IMR-90 (cell line): ENCODE measurements at regions not wholly inside any gene's neighbourhood (a gene's known extent, or its start where the extent isn't known, plus 50 kb on each side); places are given as distances from the start of the nearest gene placed in this dataset.

Experiments
- ATAC-seq: fragments of 200-7000 bp; cut with Tn5 transposase; 2 replicates; pipeline ENCODE4 v1.9.1; 2020; ENCODE audit warnings: low read depth, mild to moderate bottlenecking, moderate library complexity
- BruUV-seq: library from RNA; stranded (reverse); fragments of 400-500 nt; replicated peaks from 2 replicates; lab custom pipeline; 2021; lab: Mats Ljungman, UMichigan
- CTCF ChIA-PET: fragments of 300-600 bp; formaldehyde crosslinking; extraction: SDS; loops from one replicate; lab custom pipeline; 2021; ENCODE audit warnings: antibody characterized with exemption; lab: Yijun Ruan, JAX
- POLR2A ChIA-PET: fragments of 300-600 bp; sonication (Branson Sonifier 250); formaldehyde crosslinking; loops from one replicate; lab custom pipeline; 2022; ENCODE audit warnings: antibody characterized with exemption; ENCODE audit not compliant: unreplicated experiment; lab: Charles Lee
- DNase-seq: peaks from one replicate; pipeline ENCODE4 v3.0.0; 2013
- H2AFZ ChIP-seq: replicated peaks from 2 replicates; pipeline ENCODE3; 2013; ENCODE audit warnings: low read length, mild to moderate bottlenecking; ENCODE audit not compliant: poor library complexity
- H2AK5ac ChIP-seq: 2 replicates; pipeline ENCODE4 v1.6.1; 2013; ENCODE audit warnings: low read depth, low read length, inconsistent platforms
- H2AK9ac ChIP-seq: replicated peaks from 2 replicates; pipeline ENCODE3; 2013; ENCODE audit warnings: mild to moderate bottlenecking, low read depth, low read length, moderate library complexity; ENCODE audit not compliant: poor library complexity
- H2BK120ac ChIP-seq: 2 replicates; pipeline ENCODE4 v1.6.1; 2013; ENCODE audit warnings: low read depth, low read length, inconsistent platforms
- H2BK15ac ChIP-seq: 3 replicates; pipeline ENCODE4 v1.6.1; 2013; ENCODE audit warnings: low read depth, low read length, inconsistent platforms
- H2BK20ac ChIP-seq: 2 replicates; pipeline ENCODE4 v1.6.1; 2013; ENCODE audit warnings: low read depth, mild to moderate bottlenecking, inconsistent platforms, low read length, moderate library complexity
- H2BK5ac ChIP-seq: 2 replicates; pipeline ENCODE4 v1.6.1; 2013; ENCODE audit warnings: mild to moderate bottlenecking, low read depth, low read length, inconsistent platforms; ENCODE audit not compliant: poor library complexity, severe bottlenecking
- H3K14ac ChIP-seq: replicated peaks from 2 replicates; pipeline ENCODE4 v1.6.1; 2013; ENCODE audit warnings: low read depth, low read length, inconsistent platforms
- H3K18ac ChIP-seq: 2 replicates; pipeline ENCODE4 v1.6.1; 2013; ENCODE audit warnings: low read depth, low read length, control low read depth
- H3K23ac ChIP-seq: 2 replicates; pipeline ENCODE4 v1.6.1; 2013; ENCODE audit warnings: low read depth, low read length, inconsistent platforms
- H3K27ac ChIP-seq: 2 replicates; pipeline ENCODE4 v1.5.1; 2013; ENCODE audit warnings: mild to moderate bottlenecking, control low read depth, low read length; ENCODE audit not compliant: insufficient read depth
- H3K27me3 ChIP-seq: 2 replicates; pipeline ENCODE4 v1.6.1; 2013; ENCODE audit warnings: low read length; ENCODE audit not compliant: control insufficient read depth, insufficient read depth
- H3K36me3 ChIP-seq: 2 replicates; pipeline ENCODE4 v1.6.1; 2013; ENCODE audit warnings: low read length, mixed read lengths; ENCODE audit not compliant: control insufficient read depth, insufficient read depth
- H3K4ac ChIP-seq: 2 replicates; pipeline ENCODE4 v1.6.1; 2013; ENCODE audit warnings: low read depth, low read length, inconsistent platforms
- H3K4me1 ChIP-seq: 2 replicates; pipeline ENCODE4 v1.6.1; 2013; ENCODE audit warnings: low read length, mixed read lengths; ENCODE audit not compliant: control insufficient read depth, insufficient read depth
- H3K4me2 ChIP-seq: 2 replicates; pipeline ENCODE4 v1.6.1; 2013; ENCODE audit warnings: low read depth, mild to moderate bottlenecking, control low read depth, low read length, moderate library complexity
- H3K4me3 ChIP-seq: 2 replicates; pipeline ENCODE4 v1.5.1; 2013; ENCODE audit warnings: low read depth, mild to moderate bottlenecking, control low read depth, low read length, moderate library complexity; ENCODE audit not compliant: insufficient read depth
- H3K56ac ChIP-seq: 2 replicates; pipeline ENCODE4 v1.6.1; 2013; ENCODE audit warnings: low read length, inconsistent platforms; ENCODE audit not compliant: insufficient read depth; ENCODE audit errors: extremely low read depth
- H3K79me1 ChIP-seq, 2 experiments: 2 replicates each; pipeline ENCODE4 v1.6.1; 2013; ENCODE audit warnings: low read length in 2 of 2, inconsistent platforms in 1 of 2, low read depth in 1 of 2
- H3K9ac ChIP-seq: 2 replicates; pipeline ENCODE4 v1.6.1; 2013; ENCODE audit warnings: low read depth, low read length, control low read depth
- H3K9me1 ChIP-seq: 2 replicates; pipeline ENCODE4 v1.6.1; 2013; ENCODE audit warnings: low read length, inconsistent platforms; ENCODE audit not compliant: insufficient read depth
- H3K9me3 ChIP-seq: 2 replicates; pipeline ENCODE4 v1.6.1; 2013; ENCODE audit warnings: low read length; ENCODE audit not compliant: control insufficient read depth, insufficient read depth
- H4K20me1 ChIP-seq: 2 replicates; pipeline ENCODE4 v1.6.1; 2013; ENCODE audit warnings: low read length, inconsistent platforms; ENCODE audit not compliant: insufficient read depth
- H4K5ac ChIP-seq: 2 replicates; pipeline ENCODE4 v1.6.1; 2013; ENCODE audit warnings: mild to moderate bottlenecking, low read depth, low read length, control low read depth
- H4K8ac ChIP-seq, 2 experiments: 2 replicates each; pipeline ENCODE4 v1.6.1; 2013; ENCODE audit warnings: low read depth in 2 of 2, low read length in 2 of 2, control low read depth in 1 of 2, inconsistent platforms in 1 of 2
- H4K91ac ChIP-seq: 2 replicates; pipeline ENCODE4 v1.6.1; 2013; ENCODE audit warnings: low read depth, low read length, inconsistent platforms; ENCODE audit not compliant: insufficient read depth
- CEBPB ChIP-seq: IDR thresholded peaks from 2 replicates; pipeline ENCODE4 v1.6.1; 2012; ENCODE audit warnings: low read depth, low read length, improper control_type of control experiment
- MAFK ChIP-seq: IDR thresholded peaks from 2 replicates; pipeline ENCODE4 v1.6.1; 2012; ENCODE audit warnings: low read depth, low read length, improper control_type of control experiment
- MAZ ChIP-seq: IDR thresholded peaks from 2 replicates; pipeline ENCODE4 v1.6.1; 2012; ENCODE audit warnings: low read depth, mild to moderate bottlenecking, low read length, improper control_type of control experiment, moderate library complexity, borderline replicate concordance
- RCOR1 ChIP-seq: IDR thresholded peaks from 2 replicates; pipeline ENCODE4 v1.6.1; 2012; ENCODE audit warnings: mild to moderate bottlenecking, low read length, improper control_type of control experiment; ENCODE audit not compliant: insufficient replicate concordance
- SMC3 ChIP-seq: fragments of 150-350 bp; IDR thresholded peaks from 2 replicates; pipeline ENCODE4 v1.6.1; 2016; ENCODE audit warnings: low read depth, mild to moderate bottlenecking, antibody characterized with exemption, low read length, moderate library complexity
- dilution Hi-C: fragments of 300-500 bp; cut with HindIII; formaldehyde crosslinking; loops from one replicate; pipeline ENCODE4 v1.14.3; 2018; ENCODE audit warnings: low sequenced_read_pairs; ENCODE audit not compliant: unreplicated experiment
- in situ Hi-C: fragments of 300-500 bp; cut with MboI; formaldehyde crosslinking; loops from 3 replicates; pipeline ENCODE4 v1.14.3; 2019; ENCODE audit warnings: low sequenced_read_pairs, inconsistent platforms, mixed read lengths
- intact Hi-C: fragments of 100-400 bp; cut with micrococcal nuclease; formaldehyde crosslinking; loops from 2 replicates; pipeline ENCODE4 v1.10.0; 2022
- TF ChIP-seq, protein P1 (sequence below): conservative IDR thresholded peaks from 2 replicates; pipeline ENCODE4 v1.5.1; 2012; ENCODE audit warnings: mild to moderate bottlenecking, low read depth, low read length, improper control_type of control experiment
- TF ChIP-seq, protein P2 (sequence below): fragments of 150-350 bp; IDR thresholded peaks from 2 replicates; pipeline ENCODE4 v1.6.1; 2016; ENCODE audit warnings: low read depth, mild to moderate bottlenecking, low read length, moderate library complexity, borderline replicate concordance

DNA sequence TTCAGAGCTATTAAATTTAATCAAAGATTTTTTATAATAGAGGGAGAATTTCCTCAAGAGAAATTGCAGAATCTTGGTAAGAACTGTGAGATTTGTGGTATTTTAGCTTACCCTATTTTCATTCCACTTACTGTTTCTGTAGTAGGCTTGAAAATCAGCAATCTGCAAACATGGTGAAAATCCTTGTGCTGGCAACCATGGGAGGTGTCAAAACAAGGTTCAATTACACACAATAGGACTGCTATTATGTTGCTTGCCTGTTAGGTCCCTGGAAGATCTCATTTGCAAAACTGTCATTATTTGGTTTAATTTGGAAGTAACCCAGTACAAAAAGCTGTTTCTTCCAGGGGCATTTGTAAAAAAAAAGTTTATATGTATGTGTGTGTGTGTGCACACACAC is 662.8 kb upstream of the SLITRK6 start:
- Histone ChIP-seq H3K4me2 (no peak overlapping the region), H3K18ac (no peak overlapping the region), H2AFZ (no peak overlapping the region), H2BK15ac (no peak overlapping the region), H3K79me1 (no peaks in the 10 kb centered on the region), H3K56ac (no peak overlapping the region), H3K27ac (no peak overlapping the region), H3K4ac (no peak overlapping the region), H4K8ac (no peak overlapping the region), H4K20me1 (no peaks in the 10 kb centered on the region), H3K23ac (no peak overlapping the region), H3K9me3 (no peaks in the 10 kb centered on the region), H2BK120ac (no peak overlapping the region), H4K5ac (no peak overlapping the region), H3K14ac (no peak overlapping the region), H2BK20ac (no peak overlapping the region), H3K27me3 (no peaks in the 10 kb centered on the region), H3K4me1 (no peaks in the 10 kb centered on the region), H2AK5ac (no peak overlapping the region), H2BK5ac (no peak overlapping the region), H2AK9ac (no peak overlapping the region), H3K9me1 (no peaks in the 10 kb centered on the region), H3K4me3 (no peak overlapping the region), H3K36me3 (no peaks in the 10 kb centered on the region), H4K91ac (no peak overlapping the region), H3K9ac (no peak overlapping the region)
- ATAC-seq (no peak), DNase-seq (no peak)
- in situ Hi-C loops, result no loop called here
- ChIA-PET POLR2A (no interaction called here), CTCF (interaction anchor here (1.1 kb wide), 1 partner anchor 9 kb away, joined by 3 read pairs; no protein-coding TSS in a partner anchor)
- dilution Hi-C loops, result no loop called here
- no TSS peak for BruUV-seq
- intact Hi-C loops, result no loop called here
- TF ChIP-seq CEBPB (no peak), RCOR1 (no peak), SMC3 (no peak), MAZ (no peak), MAFK (no peak)
- TF ChIP-seq, protein P1, sequence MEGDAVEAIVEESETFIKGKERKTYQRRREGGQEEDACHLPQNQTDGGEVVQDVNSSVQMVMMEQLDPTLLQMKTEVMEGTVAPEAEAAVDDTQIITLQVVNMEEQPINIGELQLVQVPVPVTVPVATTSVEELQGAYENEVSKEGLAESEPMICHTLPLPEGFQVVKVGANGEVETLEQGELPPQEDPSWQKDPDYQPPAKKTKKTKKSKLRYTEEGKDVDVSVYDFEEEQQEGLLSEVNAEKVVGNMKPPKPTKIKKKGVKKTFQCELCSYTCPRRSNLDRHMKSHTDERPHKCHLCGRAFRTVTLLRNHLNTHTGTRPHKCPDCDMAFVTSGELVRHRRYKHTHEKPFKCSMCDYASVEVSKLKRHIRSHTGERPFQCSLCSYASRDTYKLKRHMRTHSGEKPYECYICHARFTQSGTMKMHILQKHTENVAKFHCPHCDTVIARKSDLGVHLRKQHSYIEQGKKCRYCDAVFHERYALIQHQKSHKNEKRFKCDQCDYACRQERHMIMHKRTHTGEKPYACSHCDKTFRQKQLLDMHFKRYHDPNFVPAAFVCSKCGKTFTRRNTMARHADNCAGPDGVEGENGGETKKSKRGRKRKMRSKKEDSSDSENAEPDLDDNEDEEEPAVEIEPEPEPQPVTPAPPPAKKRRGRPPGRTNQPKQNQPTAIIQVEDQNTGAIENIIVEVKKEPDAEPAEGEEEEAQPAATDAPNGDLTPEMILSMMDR, result no peak
- TF ChIP-seq, protein P2, sequence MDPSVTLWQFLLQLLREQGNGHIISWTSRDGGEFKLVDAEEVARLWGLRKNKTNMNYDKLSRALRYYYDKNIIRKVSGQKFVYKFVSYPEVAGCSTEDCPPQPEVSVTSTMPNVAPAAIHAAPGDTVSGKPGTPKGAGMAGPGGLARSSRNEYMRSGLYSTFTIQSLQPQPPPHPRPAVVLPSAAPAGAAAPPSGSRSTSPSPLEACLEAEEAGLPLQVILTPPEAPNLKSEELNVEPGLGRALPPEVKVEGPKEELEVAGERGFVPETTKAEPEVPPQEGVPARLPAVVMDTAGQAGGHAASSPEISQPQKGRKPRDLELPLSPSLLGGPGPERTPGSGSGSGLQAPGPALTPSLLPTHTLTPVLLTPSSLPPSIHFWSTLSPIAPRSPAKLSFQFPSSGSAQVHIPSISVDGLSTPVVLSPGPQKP, result no peak
